DOHH2 (cell line): ENCODE measurements at regions not wholly inside any gene's neighbourhood (a gene's known extent, or its start where the extent isn't known, plus 50 kb on each side); places are given as distances from the start of the nearest gene placed in this dataset.
"Not testable (repeated sequence)": the region's sequence is repeated elsewhere in the genome, so short reads cannot be mapped to it uniquely, and the experiment has no call there.

Source experiments
- H3F3A ChIP-seq: fragments of 200-600 bp; sonication (generic), shearing (Covaris generic); 2 replicates; pipeline ENCODE4 v1.6.0; 2016; ENCODE audit warnings: antibody characterized with exemption, mild to moderate bottlenecking; ENCODE audit not compliant: control insufficient read depth, insufficient read depth
- H3K27ac ChIP-seq: fragments of 200-600 bp; sonication (generic); 2 replicates; pipeline ENCODE4 v1.5.1; 2014; ENCODE audit warnings: low read depth, mild to moderate bottlenecking, low read length, moderate library complexity
- H3K27me3 ChIP-seq: fragments of 200-600 bp; sonication (generic); 2 replicates; pipeline ENCODE4 v1.6.1; 2014; ENCODE audit warnings: mild to moderate bottlenecking, low read length, mixed read lengths; ENCODE audit not compliant: control insufficient read depth
- H3K36me3 ChIP-seq: fragments of 200-600 bp; sonication (generic); 2 replicates; pipeline ENCODE4 v1.6.1; 2014; ENCODE audit warnings: mild to moderate bottlenecking, low read length, moderate library complexity, mixed read lengths; ENCODE audit not compliant: control insufficient read depth
- H3K4me1 ChIP-seq: fragments of 200-600 bp; sonication (generic); 2 replicates; pipeline ENCODE4 v1.6.1; 2014; ENCODE audit warnings: mild to moderate bottlenecking, low read length, mixed read lengths; ENCODE audit not compliant: control insufficient read depth
- H3K4me2 ChIP-seq: fragments of 200-600 bp; sonication (generic); 2 replicates; pipeline ENCODE4 v1.6.0; 2014; ENCODE audit warnings: mild to moderate bottlenecking, low read length, moderate library complexity
- H3K4me3 ChIP-seq: fragments of 200-600 bp; sonication (generic); 2 replicates; pipeline ENCODE4 v1.5.1; 2014; ENCODE audit warnings: mild to moderate bottlenecking, low read length, mixed read lengths
- H3K79me2 ChIP-seq: fragments of 200-600 bp; sonication (generic); 2 replicates; pipeline ENCODE4 v1.6.1; 2014; ENCODE audit warnings: mild to moderate bottlenecking, low read length, mixed read lengths; ENCODE audit not compliant: control insufficient read depth
- H3K9me2 ChIP-seq: fragments of 200-600 bp; sonication (generic); replicated peaks from 2 replicates; pipeline ENCODE4 v1.6.1; 2014; ENCODE audit warnings: mild to moderate bottlenecking, low read length, mixed read lengths; ENCODE audit not compliant: control insufficient read depth
- H3K9me3 ChIP-seq: fragments of 200-600 bp; sonication (generic); 2 replicates; pipeline ENCODE4 v1.6.1; 2014; ENCODE audit warnings: antibody characterized with exemption, low read length, mixed read lengths; ENCODE audit not compliant: control insufficient read depth, insufficient read depth
- H4K20me1 ChIP-seq: fragments of 200-600 bp; sonication (generic); 2 replicates; pipeline ENCODE4 v1.6.0; 2014; ENCODE audit warnings: low read depth, mild to moderate bottlenecking, antibody characterized with exemption, low read length, moderate library complexity; ENCODE audit not compliant: control insufficient read depth, insufficient read depth
- CTCF ChIP-seq: fragments of 200-600 bp; sonication (generic); IDR thresholded peaks from one replicate; pipeline ENCODE4 v1.5.1; 2014; ENCODE audit warnings: antibody characterized with exemption, mild to moderate bottlenecking, low read depth, low read length; ENCODE audit not compliant: poor library complexity, severe bottlenecking
- EZH2phosphoT487 ChIP-seq: fragments of 200-600 bp; sonication (generic); IDR thresholded peaks from 2 replicates; pipeline ENCODE4 v1.6.1; 2017; ENCODE audit warnings: borderline replicate concordance, mild to moderate bottlenecking, antibody characterized with exemption, low read length, moderate library complexity, mixed read lengths

GRCh38 chr5:96101358-96102089, 139.9 kb upstream of the ELL2 start:
- no peaks in the 10 kb centered on the region for H3F3A ChIP-seq
- no peaks in the 10 kb centered on the region for H3K79me2 ChIP-seq
- H4K20me1 ChIP-seq: no peaks in the 10 kb centered on the region
- H3K4me2 ChIP-seq: no peak overlapping the region
- no peaks in the 10 kb centered on the region for H3K9me2 ChIP-seq
- H3K4me3 ChIP-seq: no peak overlapping the region
- no peak overlapping the region for H3K27ac ChIP-seq
- TF ChIP-seq EZH2phosphoT487: no peak
- TF ChIP-seq CTCF: no peak
- H3K36me3 ChIP-seq: no peaks in the 10 kb centered on the region
- H3K4me1 ChIP-seq: no peaks in the 10 kb centered on the region
- no peaks in the 10 kb centered on the region for H3K9me3 ChIP-seq
- H3K27me3 ChIP-seq: no peaks in the 10 kb centered on the region

GRCh38 chr5:96097488-96097887, 135.8 kb upstream of the ELL2 start:
- H4K20me1 ChIP-seq, H3K27me3 ChIP-seq, H3K9me2 ChIP-seq, H3K4me1 ChIP-seq, H3K27ac ChIP-seq, H3K4me3 ChIP-seq, H3K9me3 ChIP-seq, H3K79me2 ChIP-seq, H3K4me2 ChIP-seq, H3F3A ChIP-seq, H3K36me3 ChIP-seq: not testable (repeated sequence)

GRCh38 chr5:96096724-96097123, 135.1 kb upstream of the ELL2 start:
- Histone ChIP-seq H3K9me2 (no peaks in the 10 kb centered on the region), H3F3A (no peaks in the 10 kb centered on the region), H3K4me1 (no peaks in the 10 kb centered on the region), H4K20me1 (no peaks in the 10 kb centered on the region), H3K4me3 (no peak overlapping the region), H3K27me3 (no peaks in the 10 kb centered on the region), H3K36me3 (no peaks in the 10 kb centered on the region), H3K9me3 (no peaks in the 10 kb centered on the region), H3K79me2 (no peaks in the 10 kb centered on the region), H3K4me2 (no peak overlapping the region), H3K27ac (no peak overlapping the region)
- TF ChIP-seq CTCF (no peak), EZH2phosphoT487 (no peak)

- H4K20me1 ChIP-seq: no peaks in the 10 kb centered on the region
- H3K4me3 ChIP-seq: no peak overlapping the region
- no peak overlapping the region for H3K4me2 ChIP-seq
- TF ChIP-seq CTCF (no peak), EZH2phosphoT487 (no peak)
- H3K79me2 ChIP-seq: no peaks in the 10 kb centered on the region
- no peaks in the 10 kb centered on the region for H3K4me1 ChIP-seq
- no peaks in the 10 kb centered on the region for H3F3A ChIP-seq
- no peaks in the 10 kb centered on the region for H3K27me3 ChIP-seq
- no peaks in the 10 kb centered on the region for H3K9me3 ChIP-seq
- H3K36me3 ChIP-seq: no peaks in the 10 kb centered on the region
- no peak overlapping the region for H3K27ac ChIP-seq
- no peaks in the 10 kb centered on the region for H3K9me2 ChIP-seq
Measured at GRCh38 chr5:96094904-96095303, 133.3 kb upstream of the ELL2 start.
